ENCODE measurements at regions not wholly inside any gene's neighbourhood (a gene's known extent, or its start where the extent isn't known, plus 50 kb on each side); places are given as distances from the start of the nearest gene placed in this dataset.

GRCh38 chr14:26851793-26852192 is 254.0 kb upstream of the NOVA1 start:
- no peaks in the 10 kb centered on the region for H3K27me3 Mint-ChIP-seq
- no peaks in the 10 kb centered on the region for H3K4me1 Mint-ChIP-seq
- peaks cover 30% of the 10 kb centered on the region for H3K9me3 Mint-ChIP-seq (ENCODE audit: low read depth)
- H3K4me3 Mint-ChIP-seq = no peak overlapping the region
- H3K36me3 Mint-ChIP-seq = no peaks in the 10 kb centered on the region
- CTCF ChIA-PET = no interaction called here
- ATAC-seq (no peak), DNase-seq (no peak)
- no peak overlapping the region for H3K27ac Mint-ChIP-seq

- no peaks in the 10 kb centered on the region for H3K27me3 Mint-ChIP-seq
- ATAC-seq (no peak), DNase-seq (no peak)
- CTCF ChIA-PET = no interaction called here
- H3K9me3 Mint-ChIP-seq (ENCODE audit: low read depth) = peaks cover 23% of the 10 kb centered on the region
- H3K4me3 Mint-ChIP-seq = no peak overlapping the region
- no peaks in the 10 kb centered on the region for H3K36me3 Mint-ChIP-seq
- no peaks in the 10 kb centered on the region for H3K4me1 Mint-ChIP-seq
- no peak overlapping the region for H3K27ac Mint-ChIP-seq
Measured at GRCh38 chr14:26855077-26855753, 257.4 kb upstream of the NOVA1 start.

GRCh38 chr14:26856876-26857518 is 259.2 kb upstream of the NOVA1 start:
- Mint-ChIP-seq H3K4me1 (no peaks in the 10 kb centered on the region), H3K36me3 (no peaks in the 10 kb centered on the region), H3K27ac (no peak overlapping the region), H3K9me3 (ENCODE audit: low read depth) (peaks cover 17% of the 10 kb centered on the region), H3K27me3 (no peaks in the 10 kb centered on the region), H3K4me3 (no peak overlapping the region)
- CTCF ChIA-PET = no interaction called here
- no peak for DNase-seq
- ATAC-seq = no peak

GRCh38 chr14:26859483-26859882 is 261.6 kb upstream of the NOVA1 start:
- no peak overlapping the region for H3K27ac Mint-ChIP-seq
- peaks cover 10% of the 10 kb centered on the region for H3K9me3 Mint-ChIP-seq (ENCODE audit: low read depth)
- DNase-seq (no peak), ATAC-seq (no peak)
- H3K4me1 Mint-ChIP-seq = no peaks in the 10 kb centered on the region
- H3K4me3 Mint-ChIP-seq = no peak overlapping the region
- CTCF ChIA-PET = no interaction called here
- no peaks in the 10 kb centered on the region for H3K27me3 Mint-ChIP-seq
- H3K36me3 Mint-ChIP-seq = no peaks in the 10 kb centered on the region

- CTCF ChIA-PET = no interaction called here
- Mint-ChIP-seq H3K9me3 (ENCODE audit: low read depth) (peaks cover 10% of the 10 kb centered on the region), H3K36me3 (no peaks in the 10 kb centered on the region), H3K4me3 (no peak overlapping the region), H3K27ac (no peak overlapping the region), H3K27me3 (no peaks in the 10 kb centered on the region), H3K4me1 (no peaks in the 10 kb centered on the region)
- DNase-seq (no peak), ATAC-seq (no peak)
Measured at GRCh38 chr14:26860111-26860510, 262.3 kb upstream of the NOVA1 start.

- Mint-ChIP-seq H3K4me3 (no peak overlapping the region), H3K4me1 (no peaks in the 10 kb centered on the region), H3K9me3 (ENCODE audit: low read depth) (peaks cover 3% of the 10 kb centered on the region), H3K36me3 (no peaks in the 10 kb centered on the region), H3K27me3 (no peaks in the 10 kb centered on the region), H3K27ac (no peak overlapping the region)
- DNase-seq = no peak
- ATAC-seq = no peak
- CTCF ChIA-PET = no interaction called here
Measured at GRCh38 chr14:26863736-26864135, 265.9 kb upstream of the NOVA1 start.

GRCh38 chr14:26866721-26867120 is 268.9 kb upstream of the NOVA1 start:
- CTCF ChIA-PET = no interaction called here
- Mint-ChIP-seq H3K4me3 (no peak overlapping the region), H3K27me3 (no peaks in the 10 kb centered on the region), H3K9me3 (ENCODE audit: low read depth) (peaks cover 9% of the 10 kb centered on the region), H3K4me1 (no peaks in the 10 kb centered on the region), H3K36me3 (no peaks in the 10 kb centered on the region), H3K27ac (no peak overlapping the region)
- no peak for DNase-seq
- no peak for ATAC-seq

- CTCF ChIA-PET = no interaction called here
- ATAC-seq (no peak), DNase-seq (no peak)
- H3K36me3 Mint-ChIP-seq = no peaks in the 10 kb centered on the region
- no peak overlapping the region for H3K4me3 Mint-ChIP-seq
- H3K4me1 Mint-ChIP-seq = no peaks in the 10 kb centered on the region
- no peaks in the 10 kb centered on the region for H3K27me3 Mint-ChIP-seq
- peaks cover 9% of the 10 kb centered on the region for H3K9me3 Mint-ChIP-seq (ENCODE audit: low read depth)
- no peak overlapping the region for H3K27ac Mint-ChIP-seq
Measured at GRCh38 chr14:26867171-26867757, 269.4 kb upstream of the NOVA1 start.

- H3K27ac Mint-ChIP-seq = no peak overlapping the region
- H3K27me3 Mint-ChIP-seq = no peaks in the 10 kb centered on the region
- ATAC-seq = no peak
- peaks cover 16% of the 10 kb centered on the region for H3K9me3 Mint-ChIP-seq (ENCODE audit: low read depth)
- no peak for DNase-seq
- no peaks in the 10 kb centered on the region for H3K4me1 Mint-ChIP-seq
- CTCF ChIA-PET = no interaction called here
- H3K4me3 Mint-ChIP-seq = no peak overlapping the region
- H3K36me3 Mint-ChIP-seq = no peaks in the 10 kb centered on the region
Measured at GRCh38 chr14:26870096-26870495, 272.3 kb upstream of the NOVA1 start.

- H3K27me3 Mint-ChIP-seq = no peaks in the 10 kb centered on the region
- no peak for DNase-seq
- no peak overlapping the region for H3K4me3 Mint-ChIP-seq
- H3K27ac Mint-ChIP-seq = no peak overlapping the region
- H3K9me3 Mint-ChIP-seq (ENCODE audit: low read depth) = peaks cover 21% of the 10 kb centered on the region
- no peak for ATAC-seq
- no peaks in the 10 kb centered on the region for H3K4me1 Mint-ChIP-seq
- no peaks in the 10 kb centered on the region for H3K36me3 Mint-ChIP-seq
- CTCF ChIA-PET = no interaction called here
Measured at GRCh38 chr14:26870722-26871617, 273.1 kb upstream of the NOVA1 start.

- Mint-ChIP-seq H3K36me3 (no peaks in the 10 kb centered on the region), H3K9me3 (ENCODE audit: low read depth) (peaks cover 25% of the 10 kb centered on the region)
Measured at GRCh38 chr14:26872515-26873361, 274.9 kb upstream of the NOVA1 start.

GRCh38 chr14:26873362-26873960 is 275.6 kb upstream of the NOVA1 start:
- H3K9me3 Mint-ChIP-seq (ENCODE audit: low read depth) = peaks cover 25% of the 10 kb centered on the region
- no peak overlapping the region for H3K27ac Mint-ChIP-seq
- H3K4me1 Mint-ChIP-seq = no peaks in the 10 kb centered on the region
- CTCF ChIA-PET = no interaction called here
- ATAC-seq (no peak), DNase-seq (no peak)
- H3K36me3 Mint-ChIP-seq = no peaks in the 10 kb centered on the region
- H3K4me3 Mint-ChIP-seq = no peak overlapping the region
- H3K27me3 Mint-ChIP-seq = no peaks in the 10 kb centered on the region

More at GRCh38 chr14:26872515-26873361, 274.9 kb upstream of the NOVA1 start:
- CTCF ChIA-PET = no interaction called here
- Mint-ChIP-seq H3K27me3 (no peaks in the 10 kb centered on the region), H3K4me1 (no peaks in the 10 kb centered on the region), H3K27ac (no peak overlapping the region), H3K4me3 (no peak overlapping the region)
- ATAC-seq (no peak), DNase-seq (no peak)

GRCh38 chr14:26887847-26888246 is 290.0 kb upstream of the NOVA1 start:
- CTCF ChIA-PET = no interaction called here
- no peak for ATAC-seq
- Mint-ChIP-seq H3K9me3 (ENCODE audit: low read depth) (peaks cover 8% of the 10 kb centered on the region), H3K27ac (no peak overlapping the region), H3K4me1 (no peaks in the 10 kb centered on the region), H3K4me3 (no peak overlapping the region), H3K27me3 (no peaks in the 10 kb centered on the region), H3K36me3 (no peaks in the 10 kb centered on the region)
- no peak for DNase-seq
